GM08714 (cell line): ENCODE measurements at regions not wholly inside any gene's neighbourhood (a gene's known extent, or its start where the extent isn't known, plus 50 kb on each side); places are given as distances from the start of the nearest gene placed in this dataset.

ENCODE experiments used
- H3K4me3 ChIP-seq: fragments of 200-500 bp; sonication (Bioruptor generic); 2 replicates; pipeline ENCODE4 v1.5.1; 2014; ENCODE audit warnings: mild to moderate bottlenecking, low read length, inconsistent platforms
- ZNF274 ChIP-seq: IDR thresholded peaks from 2 replicates; pipeline ENCODE4 v1.6.1; 2012; ENCODE audit warnings: mild to moderate bottlenecking, low read depth, low read length

GRCh38 chr12:30820406-30820946 lies 65.7 kb upstream of the CAPRIN2 start:
- no peak overlapping the region for H3K4me3 ChIP-seq
- TF ChIP-seq ZNF274, result no peak

- TF ChIP-seq ZNF274, result no peak
- no peak overlapping the region for H3K4me3 ChIP-seq
Measured at GRCh38 chr12:30818562-30818961, 63.8 kb upstream of the CAPRIN2 start.

- no peak for TF ChIP-seq ZNF274
- H3K4me3 ChIP-seq, result no peak overlapping the region
Measured at GRCh38 chr12:30816742-30817465, 62.2 kb upstream of the CAPRIN2 start.

GRCh38 chr12:30814295-30814655 lies 59.5 kb upstream of the CAPRIN2 start:
- H3K4me3 ChIP-seq, result no peak overlapping the region
- no peak for TF ChIP-seq ZNF274

GRCh38 chr12:30813525-30814294 lies 59.0 kb upstream of the CAPRIN2 start:
- TF ChIP-seq ZNF274, result no peak
- H3K4me3 ChIP-seq, result no peak overlapping the region

- H3K4me3 ChIP-seq, result no peak overlapping the region
- no peak for TF ChIP-seq ZNF274
Measured at GRCh38 chr12:30811966-30812365, 57.2 kb upstream of the CAPRIN2 start.

- no peak for TF ChIP-seq ZNF274
- H3K4me3 ChIP-seq, result no peak overlapping the region
Measured at GRCh38 chr12:30810918-30811317, 56.2 kb upstream of the CAPRIN2 start.

- no peak for TF ChIP-seq ZNF274
- no peak overlapping the region for H3K4me3 ChIP-seq
Measured at GRCh38 chr12:30807695-30808034, 52.9 kb upstream of the CAPRIN2 start.

- no peak for TF ChIP-seq ZNF274
- H3K4me3 ChIP-seq, result no peak overlapping the region
Measured at GRCh38 chr12:30806989-30807694, 52.4 kb upstream of the CAPRIN2 start.

- TF ChIP-seq ZNF274, result no peak
- H3K4me3 ChIP-seq, result no peak overlapping the region
Measured at GRCh38 chr12:30805959-30806358, 51.2 kb upstream of the CAPRIN2 start.
